ENCODE measurements at regions not wholly inside any gene's neighbourhood (a gene's known extent, or its start where the extent isn't known, plus 50 kb on each side); places are given as distances from the start of the nearest gene placed in this dataset.

GRCh38 chr6:19465256-19465655 is 371.9 kb upstream of the ID4 start:
- no peak for DNase-seq (ENCODE audit: low spot score)

GRCh38 chr6:19465760-19466159 is 371.4 kb upstream of the ID4 start:
- peak; percentile 45 for DNase-seq (ENCODE audit: low spot score)

GRCh38 chr6:19470333-19470732 is 366.8 kb upstream of the ID4 start:
- no peak for DNase-seq (ENCODE audit: low spot score)

- no peak for DNase-seq (ENCODE audit: low spot score)
These were observed 365.0 kb upstream of the ID4 start for GRCh38 chr6:19472153-19472552.

GRCh38 chr6:19472850-19473249 is 364.3 kb upstream of the ID4 start:
- DNase-seq (ENCODE audit: low spot score), result no peak

- no peak for DNase-seq (ENCODE audit: low spot score)
These were observed 359.6 kb upstream of the ID4 start for GRCh38 chr6:19477563-19477962.

- DNase-seq (ENCODE audit: low spot score), result no peak
These were observed 358.9 kb upstream of the ID4 start for GRCh38 chr6:19478273-19478672.

GRCh38 chr6:19478992-19479391 is 358.2 kb upstream of the ID4 start:
- no peak for DNase-seq (ENCODE audit: low spot score)

GRCh38 chr6:19479551-19479950 is 357.6 kb upstream of the ID4 start:
- no peak for DNase-seq (ENCODE audit: low spot score)

GRCh38 chr6:19492636-19493405 is 344.3 kb upstream of the ID4 start:
- no peak for DNase-seq (ENCODE audit: low spot score)

GRCh38 chr6:19501737-19502245 is 335.4 kb upstream of the ID4 start:
- DNase-seq (ENCODE audit: low spot score), result no peak

GRCh38 chr6:19502301-19502700 is 334.9 kb upstream of the ID4 start:
- no peak for DNase-seq (ENCODE audit: low spot score)

GRCh38 chr6:19515939-19516338 is 321.2 kb upstream of the ID4 start:
- DNase-seq (ENCODE audit: low spot score), result no peak

GRCh38 chr6:19519941-19520340 is 317.2 kb upstream of the ID4 start:
- no peak for DNase-seq (ENCODE audit: low spot score)

GRCh38 chr6:19524366-19525186 is 312.6 kb upstream of the ID4 start:
- no peak for DNase-seq (ENCODE audit: low spot score)

GRCh38 chr6:19525673-19526072 is 311.5 kb upstream of the ID4 start:
- DNase-seq (ENCODE audit: low spot score), result no peak

GRCh38 chr6:19530188-19530587 is 307.0 kb upstream of the ID4 start:
- DNase-seq (ENCODE audit: low spot score), result no peak

- DNase-seq (ENCODE audit: low spot score), result no peak
These were observed 301.8 kb upstream of the ID4 start for GRCh38 chr6:19535351-19535750.

GRCh38 chr6:19536838-19537237 is 300.3 kb upstream of the ID4 start:
- no peak for DNase-seq (ENCODE audit: low spot score)

- no peak for DNase-seq (ENCODE audit: low spot score)
These were observed 299.1 kb upstream of the ID4 start for GRCh38 chr6:19538096-19538495.

GRCh38 chr6:19547507-19547906 is 289.7 kb upstream of the ID4 start:
- no peak for DNase-seq (ENCODE audit: low spot score)

- no peak for DNase-seq (ENCODE audit: low spot score)
These were observed 288.1 kb upstream of the ID4 start for GRCh38 chr6:19549109-19549508.

GRCh38 chr6:19550380-19550779 is 286.8 kb upstream of the ID4 start:
- DNase-seq (ENCODE audit: low spot score), result no peak

Data from hepatic stellate cell (primary cell).